Skeletal muscle satellite cell (primary cell): ENCODE measurements at regions not wholly inside any gene's neighbourhood (a gene's known extent, or its start where the extent isn't known, plus 50 kb on each side); places are given as distances from the start of the nearest gene placed in this dataset.

ENCODE experiments used
- H3K27me3 ChIP-seq: 2 replicates; pipeline ENCODE4 v1.7.0; 2013; ENCODE audit warnings: low read length; ENCODE audit not compliant: control insufficient read depth, insufficient read depth
- H3K36me3 ChIP-seq: 2 replicates; pipeline ENCODE4 v1.7.0; 2013; ENCODE audit warnings: mild to moderate bottlenecking, control low read depth, low read length; ENCODE audit not compliant: insufficient read depth
- H3K4me1 ChIP-seq: 2 replicates; pipeline ENCODE4 v1.7.0; 2013; ENCODE audit warnings: low read length; ENCODE audit not compliant: control insufficient read depth, insufficient read depth
- H3K4me2 ChIP-seq: 2 replicates; pipeline ENCODE4 v1.7.0; 2013; ENCODE audit warnings: mild to moderate bottlenecking, low read length
- H3K4me3 ChIP-seq: 2 replicates; pipeline ENCODE4 v1.7.0; 2013; ENCODE audit warnings: low read length
- H3K9ac ChIP-seq: 2 replicates; pipeline ENCODE4 v1.7.0; 2013; ENCODE audit warnings: mild to moderate bottlenecking, low read depth, low read length, moderate library complexity
- H3K9me3 ChIP-seq: replicated peaks from 2 replicates; pipeline ENCODE4 v1.7.0; 2013; ENCODE audit warnings: mild to moderate bottlenecking, control low read depth, low read length

GRCh38 chr6:14350210-14350609, 232.6 kb downstream of the CD83 start:
- H3K4me2 ChIP-seq = no peak overlapping the region
- H3K9ac ChIP-seq = no peak overlapping the region
- H3K4me3 ChIP-seq = no peak overlapping the region
- H3K36me3 ChIP-seq = no peaks in the 10 kb centered on the region
- H3K27me3 ChIP-seq = peaks cover 11% of the 10 kb centered on the region
- H3K9me3 ChIP-seq = no peaks in the 10 kb centered on the region
- peaks cover 6% of the 10 kb centered on the region for H3K4me1 ChIP-seq

DNA sequence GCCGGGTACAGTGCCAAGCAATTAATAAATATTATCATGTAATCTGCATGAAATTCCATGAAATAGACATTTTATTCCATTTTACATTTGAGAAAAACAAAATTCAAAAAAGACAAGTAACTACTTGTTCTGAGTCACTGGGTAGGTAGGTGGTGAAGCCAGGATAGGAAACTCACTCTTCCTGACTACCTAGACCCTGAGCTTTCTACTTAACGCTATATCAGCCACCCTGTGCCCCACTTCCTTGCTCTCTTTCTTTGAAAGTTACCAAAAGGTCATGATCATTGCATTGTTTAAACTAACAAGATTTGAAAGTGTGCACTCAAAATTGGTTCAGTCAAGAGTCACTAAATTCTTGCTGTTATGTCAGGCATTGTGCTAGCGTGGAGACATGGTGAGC, 235.7 kb downstream of the CD83 start:
- no peak overlapping the region for H3K4me3 ChIP-seq
- H3K4me1 ChIP-seq = peaks cover 6% of the 10 kb centered on the region
- no peaks in the 10 kb centered on the region for H3K9me3 ChIP-seq
- H3K9ac ChIP-seq = no peak overlapping the region
- H3K36me3 ChIP-seq = no peaks in the 10 kb centered on the region
- H3K27me3 ChIP-seq = no peaks in the 10 kb centered on the region
- no peak overlapping the region for H3K4me2 ChIP-seq

GRCh38 chr6:14353798-14354197, 236.2 kb downstream of the CD83 start:
- no peaks in the 10 kb centered on the region for H3K27me3 ChIP-seq
- H3K4me3 ChIP-seq = no peak overlapping the region
- no peak overlapping the region for H3K9ac ChIP-seq
- no peaks in the 10 kb centered on the region for H3K36me3 ChIP-seq
- H3K4me2 ChIP-seq = no peak overlapping the region
- peaks cover 6% of the 10 kb centered on the region for H3K4me1 ChIP-seq
- H3K9me3 ChIP-seq = no peaks in the 10 kb centered on the region

DNA sequence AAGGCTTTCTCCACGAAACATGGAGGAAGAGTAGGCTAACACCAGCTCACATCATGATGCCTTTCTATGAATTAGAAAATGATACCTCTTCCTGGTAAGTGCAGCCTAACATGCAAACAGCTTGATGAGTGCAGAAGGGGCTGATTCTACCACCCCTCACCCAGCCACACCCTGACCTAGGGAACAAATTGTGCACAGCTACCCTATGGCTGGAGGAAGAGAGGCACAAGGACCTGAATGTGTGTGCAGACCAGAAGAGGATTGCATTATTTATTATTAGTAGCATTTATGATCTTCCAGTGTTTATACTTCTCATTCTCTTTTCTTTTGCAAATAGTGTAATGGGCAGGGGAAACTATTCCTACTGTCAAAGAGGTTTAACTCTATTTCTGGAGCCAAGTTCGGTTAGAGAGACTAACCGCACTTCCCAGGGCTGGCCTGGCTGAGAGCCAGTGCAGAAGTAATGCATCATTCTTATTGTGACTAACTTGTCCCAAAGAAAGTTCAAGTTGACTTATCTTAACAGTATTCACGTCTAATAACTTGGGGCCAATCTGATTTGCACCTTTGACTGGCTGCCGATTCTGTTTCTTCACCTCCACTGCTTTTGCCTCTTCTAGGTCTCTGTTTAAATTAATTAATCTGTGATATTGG, 237.5 kb downstream of the CD83 start:
- H3K4me1 ChIP-seq = peaks cover 6% of the 10 kb centered on the region
- no peak overlapping the region for H3K4me3 ChIP-seq
- H3K4me2 ChIP-seq = peak overlapping the region; percentile 16
- no peaks in the 10 kb centered on the region for H3K9me3 ChIP-seq
- no peak overlapping the region for H3K9ac ChIP-seq
- H3K27me3 ChIP-seq = no peaks in the 10 kb centered on the region
- no peaks in the 10 kb centered on the region for H3K36me3 ChIP-seq

GRCh38 chr6:14359438-14359837, 241.9 kb downstream of the CD83 start:
- H3K4me3 ChIP-seq = no peak overlapping the region
- H3K9ac ChIP-seq = no peak overlapping the region
- H3K36me3 ChIP-seq = no peaks in the 10 kb centered on the region
- H3K9me3 ChIP-seq = no peaks in the 10 kb centered on the region
- H3K27me3 ChIP-seq = no peaks in the 10 kb centered on the region
- H3K4me2 ChIP-seq = no peak overlapping the region
- peaks cover 6% of the 10 kb centered on the region for H3K4me1 ChIP-seq

DNA sequence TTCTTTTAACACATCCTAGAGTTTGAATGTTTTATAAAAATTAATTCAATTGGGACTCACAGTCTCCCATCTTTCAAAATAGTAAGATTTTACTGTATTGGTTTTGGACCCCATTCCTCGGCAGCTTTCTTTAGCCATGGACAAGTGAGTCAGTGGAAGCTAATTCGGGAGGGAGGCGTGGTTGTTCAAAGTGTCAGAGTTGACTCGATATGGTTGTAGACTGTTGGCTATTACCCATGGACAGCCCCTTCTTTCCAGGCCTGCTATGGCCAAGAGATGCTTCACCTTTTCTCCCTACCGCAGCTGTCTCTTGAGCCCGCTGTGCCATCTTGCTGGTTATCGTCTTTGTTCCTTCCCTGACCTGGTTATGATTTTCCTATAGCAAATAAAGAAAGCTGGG, 243.0 kb downstream of the CD83 start:
- Histone ChIP-seq H3K4me2 (no peak overlapping the region), H3K36me3 (no peaks in the 10 kb centered on the region), H3K9me3 (no peaks in the 10 kb centered on the region), H3K27me3 (no peaks in the 10 kb centered on the region), H3K4me3 (no peak overlapping the region), H3K4me1 (no peaks in the 10 kb centered on the region), H3K9ac (no peak overlapping the region)

- no peaks in the 10 kb centered on the region for H3K4me1 ChIP-seq
- no peak overlapping the region for H3K9ac ChIP-seq
- H3K36me3 ChIP-seq = no peaks in the 10 kb centered on the region
- no peak overlapping the region for H3K4me2 ChIP-seq
- no peaks in the 10 kb centered on the region for H3K27me3 ChIP-seq
- no peaks in the 10 kb centered on the region for H3K9me3 ChIP-seq
- no peak overlapping the region for H3K4me3 ChIP-seq
These were observed 243.7 kb downstream of the CD83 start for GRCh38 chr6:14361297-14361696.

DNA sequence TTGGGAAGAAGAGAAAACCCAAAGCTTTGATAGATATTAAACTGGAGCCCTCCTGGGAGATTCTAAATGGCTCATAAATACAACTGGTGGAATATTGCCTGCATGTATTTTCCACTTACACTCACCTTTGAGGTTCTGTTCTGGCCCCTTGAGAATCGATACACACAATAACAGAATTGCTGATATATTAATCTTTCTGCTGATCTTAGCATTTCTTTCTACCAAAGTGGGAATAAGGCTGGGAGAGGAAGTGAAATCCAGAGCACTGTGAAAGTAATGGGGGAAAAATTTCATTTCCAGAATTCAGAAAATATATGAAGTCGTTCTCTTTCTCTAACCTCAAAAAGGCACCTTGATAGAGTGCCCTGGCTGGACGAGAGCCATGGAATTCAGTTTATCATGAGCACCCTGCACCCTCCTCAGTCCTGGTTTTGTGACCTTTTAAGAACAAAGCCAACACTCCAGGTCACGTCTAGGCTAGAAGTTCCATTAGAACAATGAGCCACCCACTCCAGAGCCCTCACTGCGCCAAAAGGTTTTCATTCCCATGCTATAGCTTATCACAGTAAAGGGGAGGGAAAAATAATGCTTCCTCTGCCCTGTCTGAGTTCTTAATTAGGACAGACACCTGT, 244.5 kb downstream of the CD83 start:
- H3K9me3 ChIP-seq = no peaks in the 10 kb centered on the region
- no peak overlapping the region for H3K4me3 ChIP-seq
- H3K9ac ChIP-seq = no peak overlapping the region
- H3K4me2 ChIP-seq = no peak overlapping the region
- no peaks in the 10 kb centered on the region for H3K27me3 ChIP-seq
- no peaks in the 10 kb centered on the region for H3K36me3 ChIP-seq
- no peaks in the 10 kb centered on the region for H3K4me1 ChIP-seq

DNA sequence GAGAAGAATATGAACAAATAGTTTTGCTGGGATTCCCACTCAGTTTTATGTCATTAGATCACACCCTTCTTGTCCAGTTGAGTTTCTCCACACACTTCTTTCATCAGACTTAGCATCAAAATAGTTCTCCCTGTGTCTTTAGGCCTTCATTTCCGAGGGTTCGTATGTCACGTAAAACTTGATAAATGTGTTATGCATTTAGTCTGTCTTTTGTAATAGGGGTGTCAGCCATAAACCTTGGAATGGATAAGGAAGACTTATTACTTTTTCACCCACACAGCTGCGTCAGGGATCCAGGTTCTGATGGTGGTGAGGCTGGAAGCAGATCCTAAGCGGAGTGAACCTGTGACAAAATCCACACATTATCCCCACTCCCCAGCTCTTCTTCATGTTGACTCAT, 246.8 kb downstream of the CD83 start:
- H3K4me2 ChIP-seq = no peak overlapping the region
- H3K36me3 ChIP-seq = no peaks in the 10 kb centered on the region
- H3K9ac ChIP-seq = no peak overlapping the region
- H3K27me3 ChIP-seq = no peaks in the 10 kb centered on the region
- H3K9me3 ChIP-seq = no peaks in the 10 kb centered on the region
- H3K4me1 ChIP-seq = no peaks in the 10 kb centered on the region
- no peak overlapping the region for H3K4me3 ChIP-seq

DNA sequence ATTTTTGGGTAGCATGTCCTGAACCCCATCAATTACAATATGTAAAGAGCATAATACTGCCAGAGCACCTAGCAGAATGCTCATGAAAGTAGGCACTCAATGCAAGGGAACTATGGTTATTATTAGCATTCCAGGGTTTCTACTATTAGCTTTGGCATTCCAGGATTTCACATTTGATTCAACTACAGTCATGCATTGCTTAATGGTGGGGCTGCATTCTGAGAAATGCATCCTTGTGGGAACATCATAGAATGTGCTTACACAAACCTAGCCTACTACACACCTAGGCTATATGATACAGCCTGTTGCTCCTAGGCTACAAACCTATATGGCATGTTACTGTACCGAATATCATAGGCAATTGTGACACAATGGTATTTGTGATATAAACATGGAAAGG, 247.8 kb downstream of the CD83 start:
- Histone ChIP-seq H3K4me2 (no peak overlapping the region), H3K4me3 (no peak overlapping the region), H3K9me3 (no peaks in the 10 kb centered on the region), H3K4me1 (no peaks in the 10 kb centered on the region), H3K27me3 (no peaks in the 10 kb centered on the region), H3K9ac (no peak overlapping the region), H3K36me3 (no peaks in the 10 kb centered on the region)

DNA sequence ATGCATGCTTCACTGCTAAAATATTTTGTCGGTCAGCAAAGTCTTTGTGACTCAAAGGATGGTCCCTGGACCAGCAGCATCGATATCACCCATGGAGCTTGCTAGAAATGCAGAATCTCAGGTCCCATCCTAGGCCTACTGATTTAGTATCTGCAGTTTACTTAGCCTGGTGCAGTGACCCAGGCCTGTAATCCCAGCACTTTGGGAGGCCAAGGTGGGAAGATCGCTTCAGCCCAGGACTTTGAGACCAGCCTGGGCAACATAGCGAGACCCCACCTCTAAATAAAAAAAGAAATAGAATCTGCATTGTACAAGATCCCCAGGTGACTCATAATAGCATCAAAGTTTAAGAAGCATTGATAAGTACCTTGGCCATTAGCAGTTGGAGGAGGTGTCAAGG, 248.7 kb downstream of the CD83 start:
- Histone ChIP-seq H3K36me3 (no peaks in the 10 kb centered on the region), H3K9ac (no peak overlapping the region), H3K27me3 (peaks cover 3% of the 10 kb centered on the region), H3K4me3 (no peak overlapping the region), H3K4me2 (no peak overlapping the region), H3K9me3 (no peaks in the 10 kb centered on the region), H3K4me1 (no peaks in the 10 kb centered on the region)

- peaks cover 6% of the 10 kb centered on the region for H3K27me3 ChIP-seq
- H3K9me3 ChIP-seq = no peaks in the 10 kb centered on the region
- no peaks in the 10 kb centered on the region for H3K4me1 ChIP-seq
- no peak overlapping the region for H3K4me2 ChIP-seq
- H3K4me3 ChIP-seq = no peak overlapping the region
- no peaks in the 10 kb centered on the region for H3K36me3 ChIP-seq
- H3K9ac ChIP-seq = no peak overlapping the region
These were observed 249.3 kb downstream of the CD83 start for GRCh38 chr6:14366872-14367271.
